Spleen (tissue), 7 donors: ENCODE measurements at regions not wholly inside any gene's neighbourhood (a gene's known extent, or its start where the extent isn't known, plus 50 kb on each side); places are given as distances from the start of the nearest gene placed in this dataset.

Source experiments
- CTCF ChIP-seq, 11 experiments: fragments of 200-600 bp in 7 of 11; fragments of 450-650 bp in 4 of 11; sonication (generic) in 4 of 11; IDR thresholded peaks in 8 of 11; conservative IDR thresholded peaks in 3 of 11; 1 replicate in 7 of 11; 2 replicates in 4 of 11; pipeline versions ENCODE4 v1.4.0 to v1.8.0; 2016 to 2021; ENCODE audit warnings: antibody characterized with exemption in 11 of 11, inconsistent platforms in 4 of 11, mild to moderate bottlenecking in 1 of 11
- POLR2AphosphoS5 ChIP-seq, 3 donors: sonication (generic); formaldehyde crosslinking; IDR thresholded peaks; one replicate each; pipeline ENCODE4 v1.5.1; 2017; ENCODE audit warnings: antibody characterized with exemption in 3 of 3
- donor health status: DM: no; HTN: no; CAD: no; lungs with moderate emphysema.
- donor health status: DM: no; HTN: no; CAD: no.
- donor health status: DM: no; HTN: no; CAD: no.

GRCh38 chr5:3129252-3129651 is 377.8 kb upstream of the IRX2 start:
- TF ChIP-seq CTCF (IDR thresholded peaks at IDR 0.05 in 8 of 11, conservative IDR thresholded peaks at IDR 0.05 in 3 of 11) = no peak
- TF ChIP-seq POLR2AphosphoS5 (IDR thresholded peaks at IDR 0.05) = no peak
